ENCODE measurements at regions not wholly inside any gene's neighbourhood (a gene's known extent, or its start where the extent isn't known, plus 50 kb on each side); places are given as distances from the start of the nearest gene placed in this dataset.

- H3K4me3 ChIP-seq (ENCODE audit: low read depth, low read length), result no peak overlapping the region
- FAIRE-seq (no peak), DNase-seq (ENCODE audit: low read depth) (no peak)
- no peak for TF ChIP-seq CTCF (IDR thresholded peaks at IDR 0.05; ENCODE audit: insufficient read depth, low read length, severe bottlenecking)
- peaks cover 2% of the 10 kb centered on the region for H3K27me3 ChIP-seq (ENCODE audit: control insufficient read depth, insufficient read depth, low read length)
- H3K36me3 ChIP-seq (ENCODE audit: control insufficient read depth, insufficient read depth, low read length), result no peaks in the 10 kb centered on the region
These were observed 66.5 kb downstream of the UNCX start for GRCh38 chr7:1298931-1299885.

GRCh38 chr7:1300206-1300605, 67.5 kb downstream of the UNCX start:
- TF ChIP-seq CTCF (IDR thresholded peaks at IDR 0.05; ENCODE audit: insufficient read depth, low read length, severe bottlenecking), result no peak
- FAIRE-seq (no peak), DNase-seq (ENCODE audit: low read depth) (no peak)
- peaks cover 2% of the 10 kb centered on the region for H3K27me3 ChIP-seq (ENCODE audit: control insufficient read depth, insufficient read depth, low read length)
- no peaks in the 10 kb centered on the region for H3K36me3 ChIP-seq (ENCODE audit: control insufficient read depth, insufficient read depth, low read length)
- H3K4me3 ChIP-seq (ENCODE audit: low read depth, low read length), result no peak overlapping the region

GRCh38 chr7:1300636-1301035, 68.0 kb downstream of the UNCX start:
- H3K27me3 ChIP-seq (ENCODE audit: control insufficient read depth, insufficient read depth, low read length), result peaks cover 2% of the 10 kb centered on the region
- no peaks in the 10 kb centered on the region for H3K36me3 ChIP-seq (ENCODE audit: control insufficient read depth, insufficient read depth, low read length)
- FAIRE-seq (no peak), DNase-seq (ENCODE audit: low read depth) (no peak)
- TF ChIP-seq CTCF (IDR thresholded peaks at IDR 0.05; ENCODE audit: insufficient read depth, low read length, severe bottlenecking), result no peak
- no peak overlapping the region for H3K4me3 ChIP-seq (ENCODE audit: low read depth, low read length)

GRCh38 chr7:1301054-1301881, 68.6 kb downstream of the UNCX start:
- TF ChIP-seq CTCF (IDR thresholded peaks at IDR 0.05; ENCODE audit: insufficient read depth, low read length, severe bottlenecking), result no peak
- Histone ChIP-seq H3K27me3 (ENCODE audit: control insufficient read depth, insufficient read depth, low read length) (peaks cover 2% of the 10 kb centered on the region), H3K36me3 (ENCODE audit: control insufficient read depth, insufficient read depth, low read length) (no peaks in the 10 kb centered on the region), H3K4me3 (ENCODE audit: low read depth, low read length) (no peak overlapping the region)
- DNase-seq (ENCODE audit: low read depth) (no peak), FAIRE-seq (no peak)

- no peak overlapping the region for H3K4me3 ChIP-seq (ENCODE audit: low read depth, low read length)
- H3K27me3 ChIP-seq (ENCODE audit: control insufficient read depth, insufficient read depth, low read length), result peaks cover 2% of the 10 kb centered on the region
- DNase-seq (ENCODE audit: low read depth) (no peak), FAIRE-seq (no peak)
- no peaks in the 10 kb centered on the region for H3K36me3 ChIP-seq (ENCODE audit: control insufficient read depth, insufficient read depth, low read length)
- TF ChIP-seq CTCF (IDR thresholded peaks at IDR 0.05; ENCODE audit: insufficient read depth, low read length, severe bottlenecking), result no peak
These were observed 69.2 kb downstream of the UNCX start for GRCh38 chr7:1301882-1302251.

All from bronchial epithelial cell (primary cell).